GM18858 (cell line): ENCODE measurements at regions not wholly inside any gene's neighbourhood (a gene's known extent, or its start where the extent isn't known, plus 50 kb on each side); places are given as distances from the start of the nearest gene placed in this dataset.
"Not testable (repeated sequence)": the region's sequence is repeated elsewhere in the genome, so short reads cannot be mapped to it uniquely, and the experiment has no call there.

ENCODE experiments used
- ATAC-seq: cut with Tn5 transposase; IDR thresholded peaks from one replicate; pipeline ENCODE4 v1.9.1; 2021; ENCODE audit not compliant: unreplicated experiment

DNA sequence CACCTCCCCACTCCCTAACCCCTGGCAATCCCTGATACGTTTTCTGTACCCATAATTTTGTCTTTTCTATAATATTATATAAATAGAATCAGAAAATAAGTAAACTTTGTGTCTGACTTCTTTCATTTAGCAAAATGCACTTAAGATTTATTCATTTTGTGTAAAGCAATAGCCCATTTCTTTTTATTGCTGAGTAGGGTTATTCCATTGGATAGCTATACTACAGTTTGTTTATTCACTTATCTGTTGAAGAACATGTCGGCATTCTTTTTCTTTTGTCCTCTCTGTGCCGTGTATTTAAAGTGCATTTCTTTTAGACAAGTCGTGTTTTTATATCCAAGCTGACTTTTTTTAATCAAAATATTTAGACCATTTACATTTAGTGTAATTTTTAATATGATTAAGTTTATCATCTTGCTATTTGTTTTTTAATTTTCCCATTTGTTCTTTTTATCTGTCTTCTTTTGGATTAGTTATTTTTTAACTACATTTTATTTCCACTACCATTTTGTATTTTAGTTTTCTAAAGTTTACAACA lies 176.4 kb upstream of the TSHZ3 start:
- ATAC-seq = no peak

DNA sequence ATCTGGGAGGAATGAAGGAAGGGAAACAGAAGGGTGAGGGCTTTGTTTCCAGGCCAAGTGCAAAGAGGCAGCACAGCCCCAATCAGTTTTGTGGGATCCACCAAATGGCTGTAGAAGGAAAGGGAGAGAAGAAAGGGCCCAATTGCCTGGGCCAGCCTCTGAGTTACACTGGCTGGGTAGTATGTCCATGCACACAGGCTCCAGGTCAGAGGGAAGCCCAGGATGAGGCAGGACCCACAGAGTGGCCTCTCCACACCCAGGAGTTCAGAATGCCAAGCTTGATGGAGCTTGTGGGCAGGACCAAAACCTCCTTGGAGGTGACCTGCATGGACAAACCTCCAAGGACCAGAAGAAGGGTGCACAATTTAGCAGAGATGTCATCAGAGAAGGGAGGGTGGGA lies 178.2 kb upstream of the TSHZ3 start:
- ATAC-seq = no peak

DNA sequence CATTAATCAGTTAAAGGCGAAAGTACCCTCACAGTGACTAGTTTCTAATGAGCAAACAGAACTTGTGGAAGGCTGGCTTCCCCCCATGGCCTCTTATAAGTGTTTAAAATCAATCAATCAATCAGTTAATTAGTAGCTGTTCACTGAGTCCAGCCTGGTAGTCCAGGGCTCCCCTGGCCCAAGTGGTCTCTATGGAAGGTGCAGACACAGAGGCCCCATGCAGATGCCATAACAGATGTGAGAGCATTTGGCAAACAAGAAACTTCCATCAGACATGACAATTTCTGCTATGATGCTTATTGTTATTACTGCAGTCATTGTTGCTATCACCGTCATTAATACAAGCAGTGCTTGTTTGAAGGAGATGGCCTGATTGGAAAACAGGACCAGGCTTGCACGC lies 179.0 kb upstream of the TSHZ3 start:
- no peak for ATAC-seq

DNA sequence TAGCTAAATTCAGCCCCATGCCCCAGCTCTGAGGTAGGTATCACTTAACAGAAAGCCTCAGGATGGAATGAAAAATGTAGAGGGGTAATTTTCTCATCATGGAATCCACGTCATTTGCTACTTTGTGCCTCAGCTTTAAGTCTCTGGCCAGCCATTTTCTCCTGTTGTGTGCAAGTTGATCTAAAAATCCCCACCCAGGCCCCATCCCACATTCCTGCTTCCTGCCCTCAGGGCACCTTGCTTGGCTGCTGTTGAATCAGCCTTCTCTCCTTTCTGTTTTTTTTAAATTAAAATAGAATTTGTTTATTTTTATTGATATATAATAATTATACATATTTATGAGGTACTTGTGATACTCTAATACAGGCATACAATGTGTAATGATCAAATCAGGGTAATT lies 179.9 kb upstream of the TSHZ3 start:
- no peak for ATAC-seq

DNA sequence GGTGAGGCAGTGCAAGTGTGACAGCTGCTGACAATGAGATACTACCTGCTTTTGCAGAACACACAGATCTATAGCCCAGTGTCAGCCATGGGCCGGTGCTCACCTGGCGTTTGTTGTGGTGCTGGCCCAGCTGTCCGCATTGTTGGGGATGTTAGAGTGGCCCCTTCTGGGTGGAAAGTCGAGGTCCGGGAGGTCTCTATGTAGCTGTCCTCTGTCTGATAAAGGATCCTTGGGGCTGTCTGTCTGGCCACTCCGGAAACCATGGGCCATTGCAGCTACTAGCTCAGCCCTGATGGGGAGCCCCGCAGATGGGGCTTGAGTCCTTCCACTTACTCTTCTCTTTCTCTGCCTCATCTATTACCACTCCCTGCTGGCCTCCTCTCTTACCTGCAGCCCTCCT lies 181.5 kb upstream of the TSHZ3 start:
- no peak for ATAC-seq

DNA sequence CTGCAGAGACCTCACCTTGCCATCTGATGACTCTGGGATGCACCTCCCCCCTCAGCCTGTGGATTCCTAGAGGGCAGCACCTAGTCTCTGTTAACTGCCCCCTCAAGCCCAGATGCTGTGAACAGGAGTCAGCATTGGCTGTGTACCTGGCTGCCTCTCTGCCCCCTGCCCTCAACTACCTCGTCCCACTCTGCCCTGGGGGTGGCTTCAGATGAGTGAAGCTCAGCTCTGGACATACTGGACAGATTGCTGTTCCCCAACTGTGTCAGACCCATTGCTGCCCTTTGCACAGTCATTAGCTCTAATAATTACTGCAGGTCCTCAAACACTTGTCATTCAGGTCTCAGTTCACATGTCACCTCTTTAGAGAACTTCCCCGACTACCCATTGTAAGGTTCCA lies 182.1 kb upstream of the TSHZ3 start:
- no peak for ATAC-seq

DNA sequence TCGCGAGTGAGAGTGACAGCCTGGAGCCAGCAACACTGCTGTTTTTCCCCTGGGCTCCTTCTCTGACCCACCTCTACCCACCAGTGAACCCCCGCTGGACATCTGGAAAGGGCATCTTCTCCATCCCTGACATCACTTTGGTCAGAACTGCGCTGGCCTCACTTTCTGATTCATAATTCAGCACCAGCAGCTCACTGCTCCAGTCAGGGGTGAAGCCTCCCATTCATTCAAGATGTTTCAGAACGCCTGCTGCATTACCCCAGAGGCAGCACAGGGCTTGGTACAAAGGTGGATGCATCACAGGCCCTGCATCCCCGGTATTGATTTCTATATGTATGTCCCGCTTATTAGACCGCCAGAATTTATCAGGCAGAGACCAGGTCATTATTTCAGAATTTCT lies 182.8 kb upstream of the TSHZ3 start:
- no peak for ATAC-seq

DNA sequence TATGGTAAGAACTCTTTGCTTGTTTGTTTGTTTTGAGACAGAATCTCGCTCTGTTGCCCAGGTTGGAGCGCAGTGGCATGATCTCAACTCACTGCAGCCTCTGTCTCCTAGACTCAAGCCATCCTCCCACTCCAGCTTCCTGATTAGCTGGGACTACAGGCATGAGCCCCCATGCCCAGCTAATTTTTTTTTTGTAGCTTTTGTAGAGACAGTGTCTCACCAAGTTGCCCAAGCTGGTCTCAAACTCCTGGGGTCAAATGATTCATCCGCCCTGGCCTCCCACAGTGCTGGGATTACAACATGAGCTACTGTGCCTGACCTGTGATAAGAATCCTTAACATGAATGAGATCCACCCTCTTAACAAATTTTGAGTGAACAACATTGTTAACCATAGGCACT lies 183.9 kb upstream of the TSHZ3 start:
- no peak for ATAC-seq

DNA sequence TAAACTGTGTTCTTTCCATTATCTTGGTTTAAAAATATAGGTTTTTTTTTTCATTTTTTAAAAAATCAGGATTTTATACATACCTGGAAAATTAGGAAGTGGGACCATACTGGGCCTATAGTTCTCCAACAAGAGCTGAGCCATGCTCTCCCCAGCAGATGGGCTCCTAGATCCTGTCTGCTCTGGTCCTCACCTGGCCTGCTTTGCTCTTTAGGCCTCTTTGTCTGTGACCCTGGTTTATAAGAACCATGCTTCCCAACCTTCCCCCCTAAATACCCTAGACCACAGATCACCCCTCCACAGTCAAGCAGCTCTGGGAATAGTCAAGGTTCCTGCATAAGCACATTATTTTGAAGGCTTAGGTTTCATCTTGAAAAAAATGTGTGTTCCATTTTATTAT lies 185.0 kb upstream of the TSHZ3 start:
- ATAC-seq = no peak

DNA sequence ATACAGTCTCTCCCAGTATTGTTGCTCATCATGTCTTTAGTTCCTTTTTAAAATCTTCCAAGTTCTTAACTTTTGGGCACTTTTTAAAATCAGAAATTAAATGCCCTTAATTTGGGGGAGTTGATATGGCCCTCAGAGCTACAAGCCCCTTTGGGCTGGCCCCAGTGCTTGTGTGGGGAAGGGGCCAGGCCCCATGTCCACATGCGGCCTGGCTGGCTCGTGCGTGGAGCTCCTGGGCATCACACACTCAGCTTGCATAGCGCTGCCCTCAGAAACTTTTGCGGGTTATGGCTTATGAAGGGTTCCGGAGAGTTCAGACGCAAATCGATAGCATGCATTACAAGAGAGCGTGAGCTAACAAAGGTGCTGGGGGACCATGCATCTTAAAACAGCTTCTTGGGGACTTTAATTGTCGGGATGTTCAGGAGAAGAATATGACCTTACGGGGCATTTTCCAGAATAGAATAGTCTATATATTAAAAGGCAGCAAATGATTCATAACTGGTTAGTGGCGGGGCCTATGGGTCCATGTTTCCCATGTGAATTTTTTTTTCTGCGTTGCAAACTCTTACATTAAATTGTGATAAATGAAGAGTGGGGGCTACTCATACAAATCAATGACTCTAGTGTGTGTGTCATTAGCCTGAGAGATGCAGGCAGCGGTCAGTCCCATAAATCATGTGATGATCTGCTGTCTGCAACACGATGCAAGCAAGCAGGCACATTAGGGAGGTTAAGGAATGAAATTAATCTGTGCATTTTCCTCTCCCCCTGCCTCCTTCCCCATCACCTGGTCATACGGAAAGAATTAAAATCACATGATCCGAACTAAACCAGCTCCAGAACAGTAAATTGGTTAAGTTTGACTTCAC lies 185.8 kb upstream of the TSHZ3 start:
- no peak for ATAC-seq

DNA sequence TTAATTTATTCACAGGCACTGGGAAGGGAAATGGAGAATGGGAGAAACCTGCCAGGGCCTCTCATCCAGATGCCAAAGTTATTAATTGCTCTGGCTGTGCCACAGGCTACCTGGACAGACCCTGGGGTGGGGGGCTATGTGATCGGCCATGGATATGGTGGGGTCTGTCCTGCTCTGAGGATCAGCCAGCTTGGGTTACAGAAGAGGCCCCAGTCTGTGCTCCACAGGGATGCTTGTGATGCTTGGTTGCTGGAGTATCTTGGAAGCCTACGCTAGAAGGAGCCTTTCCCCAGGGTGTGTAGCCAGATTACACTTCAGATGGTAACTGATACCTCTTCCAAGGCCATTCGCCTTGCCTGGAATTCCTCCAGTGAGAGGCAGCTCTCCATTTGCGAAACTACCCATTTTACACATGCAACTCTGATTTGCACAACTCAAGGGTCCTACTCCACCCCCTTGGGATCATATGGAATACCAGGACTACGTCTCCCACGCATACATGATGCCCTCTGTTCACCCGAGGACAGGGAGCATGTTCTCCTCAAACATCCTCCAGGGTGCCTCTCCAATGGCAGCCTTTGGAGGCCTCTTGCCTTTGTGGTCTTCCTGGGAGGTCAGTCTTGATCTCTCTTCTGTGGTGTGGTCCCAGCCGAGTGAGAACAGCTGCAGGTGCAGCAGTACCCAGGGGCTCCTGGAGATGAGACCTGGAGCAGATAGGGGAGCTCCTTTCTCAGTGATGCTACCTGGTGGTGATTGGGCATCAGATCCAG lies 186.6 kb upstream of the TSHZ3 start:
- no peak for ATAC-seq

DNA sequence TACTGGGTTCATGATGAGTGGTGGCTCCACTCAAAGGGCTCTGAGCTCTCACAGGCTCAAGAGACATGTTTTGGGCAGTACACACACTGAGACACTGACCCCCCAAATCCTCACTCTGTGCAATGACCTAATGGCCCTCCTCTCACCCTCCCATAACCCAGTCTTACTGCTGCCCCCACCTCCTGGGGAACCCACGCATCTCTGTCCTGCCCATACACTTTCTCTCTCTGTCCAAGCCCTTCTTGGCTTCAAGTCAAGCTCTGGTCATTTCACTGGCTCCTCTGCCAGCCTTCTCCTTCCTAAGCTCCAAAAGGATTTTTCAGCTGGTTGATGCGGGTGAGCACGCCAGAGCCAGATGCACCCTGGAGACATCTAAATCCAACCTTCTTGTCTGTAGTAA lies 187.9 kb upstream of the TSHZ3 start:
- ATAC-seq = no peak

DNA sequence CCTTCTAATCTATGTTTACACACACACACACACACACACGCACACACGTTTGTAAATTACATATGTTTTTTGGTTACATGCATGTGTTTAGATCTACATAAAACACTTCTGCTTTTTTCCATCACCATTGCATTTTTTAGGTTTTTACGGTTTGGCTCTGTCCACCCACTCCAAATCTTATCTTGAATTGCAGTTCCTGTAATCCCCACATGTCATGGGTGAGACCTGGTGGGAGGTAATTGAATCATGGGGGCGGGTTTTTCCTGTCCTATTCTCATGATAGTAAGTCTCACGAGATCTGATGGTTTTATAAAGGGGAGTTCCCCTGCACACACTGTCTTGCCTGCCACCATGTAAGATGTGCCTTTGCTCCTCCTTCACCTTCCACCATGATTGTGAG lies 188.7 kb upstream of the TSHZ3 start:
- ATAC-seq = not testable (repeated sequence)

DNA sequence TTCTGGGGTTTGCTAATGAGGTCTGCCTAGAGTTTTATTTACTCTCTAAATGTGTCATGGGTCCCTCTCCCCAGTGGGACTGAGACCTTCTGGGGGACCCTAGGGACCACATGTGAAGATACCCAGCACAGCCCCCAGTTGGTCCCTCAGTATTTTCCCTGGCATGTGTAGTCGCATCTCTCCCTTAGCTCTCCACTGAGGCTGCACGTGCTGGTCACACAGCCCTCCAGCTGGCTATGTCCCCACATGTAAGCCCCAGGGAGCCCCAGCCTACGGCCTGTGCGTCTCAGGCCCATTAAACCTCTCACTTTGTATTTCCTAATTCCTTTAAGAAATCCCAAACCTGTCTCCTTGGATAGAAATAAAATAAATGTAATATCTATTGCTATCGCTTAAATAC lies 189.6 kb upstream of the TSHZ3 start:
- no peak for ATAC-seq

DNA sequence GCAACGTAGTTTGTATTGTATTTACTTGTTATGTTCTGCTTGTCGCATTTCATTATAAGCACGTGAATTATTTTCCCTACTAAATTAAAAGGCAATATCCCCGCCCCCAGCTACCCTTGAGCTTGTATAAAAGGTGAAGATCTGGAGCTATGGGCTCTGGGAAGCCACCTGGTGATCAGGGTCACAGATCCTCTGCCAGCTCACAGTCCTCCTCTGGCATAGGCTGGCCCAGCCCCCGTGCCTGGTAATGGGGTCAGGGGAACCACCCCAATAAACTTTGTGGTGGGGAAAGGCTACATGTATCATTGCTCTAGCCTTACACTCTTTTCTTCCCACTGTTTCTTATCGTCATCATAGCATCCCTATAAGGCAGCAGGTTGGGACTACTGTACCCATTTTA lies 190.2 kb upstream of the TSHZ3 start:
- ATAC-seq = no peak

DNA sequence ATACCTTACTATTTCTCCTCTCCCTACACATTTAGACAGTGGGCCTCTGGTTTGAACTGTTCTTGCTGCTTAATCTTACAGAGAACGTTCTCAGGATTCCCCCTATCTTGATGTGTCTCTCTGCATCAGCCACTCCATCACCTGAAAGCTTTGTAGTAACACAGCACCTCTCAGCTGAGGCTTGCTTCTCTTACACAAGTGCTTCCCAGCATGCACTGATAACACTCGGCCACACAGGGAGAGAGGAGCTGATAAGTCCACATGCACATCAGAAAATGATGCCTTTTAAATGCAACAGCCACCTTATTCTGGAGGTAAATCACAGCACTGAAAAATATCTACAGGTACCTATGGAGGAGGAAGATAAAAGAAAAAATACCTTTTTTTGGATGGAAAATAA lies 192.2 kb upstream of the TSHZ3 start:
- no peak for ATAC-seq

DNA sequence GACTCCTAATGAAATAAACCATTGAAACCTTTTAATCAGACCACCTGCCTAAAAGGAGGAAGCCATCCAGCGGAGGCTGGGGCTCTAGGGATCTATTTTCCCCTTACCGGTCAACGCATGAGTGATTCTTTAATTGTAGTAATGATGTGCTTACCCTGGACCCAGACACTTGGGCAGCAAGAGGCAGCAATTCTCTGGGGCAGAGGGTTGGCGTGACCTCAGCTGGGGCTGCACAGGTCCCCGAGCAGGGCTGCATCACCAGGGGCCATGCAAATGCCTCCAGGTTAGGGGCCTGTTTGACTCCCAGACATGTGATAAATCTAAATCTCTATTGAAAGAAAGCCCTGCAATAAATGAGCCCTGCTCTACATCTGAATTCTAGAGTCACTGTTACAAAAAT lies 194.2 kb upstream of the TSHZ3 start:
- ATAC-seq = no peak

DNA sequence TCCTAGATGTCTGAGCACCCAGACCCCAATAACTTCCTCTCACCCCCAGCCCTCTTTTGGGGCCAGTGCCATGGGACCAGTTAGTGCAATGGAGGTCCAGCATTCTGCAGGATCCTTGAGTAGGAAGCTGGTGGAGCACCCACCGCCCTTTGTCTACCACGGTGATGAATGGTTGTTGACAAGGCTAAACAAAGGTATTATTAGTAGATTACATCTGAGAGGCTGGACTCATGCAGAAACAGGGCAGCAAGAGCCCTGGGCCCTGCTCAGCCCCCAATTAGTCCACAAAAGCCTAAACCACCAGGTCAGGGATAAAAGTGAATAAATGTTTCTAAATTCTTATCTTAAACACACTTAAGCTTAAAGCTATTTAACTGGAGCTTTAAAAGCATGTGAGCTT lies 196.5 kb upstream of the TSHZ3 start:
- ATAC-seq = no peak

DNA sequence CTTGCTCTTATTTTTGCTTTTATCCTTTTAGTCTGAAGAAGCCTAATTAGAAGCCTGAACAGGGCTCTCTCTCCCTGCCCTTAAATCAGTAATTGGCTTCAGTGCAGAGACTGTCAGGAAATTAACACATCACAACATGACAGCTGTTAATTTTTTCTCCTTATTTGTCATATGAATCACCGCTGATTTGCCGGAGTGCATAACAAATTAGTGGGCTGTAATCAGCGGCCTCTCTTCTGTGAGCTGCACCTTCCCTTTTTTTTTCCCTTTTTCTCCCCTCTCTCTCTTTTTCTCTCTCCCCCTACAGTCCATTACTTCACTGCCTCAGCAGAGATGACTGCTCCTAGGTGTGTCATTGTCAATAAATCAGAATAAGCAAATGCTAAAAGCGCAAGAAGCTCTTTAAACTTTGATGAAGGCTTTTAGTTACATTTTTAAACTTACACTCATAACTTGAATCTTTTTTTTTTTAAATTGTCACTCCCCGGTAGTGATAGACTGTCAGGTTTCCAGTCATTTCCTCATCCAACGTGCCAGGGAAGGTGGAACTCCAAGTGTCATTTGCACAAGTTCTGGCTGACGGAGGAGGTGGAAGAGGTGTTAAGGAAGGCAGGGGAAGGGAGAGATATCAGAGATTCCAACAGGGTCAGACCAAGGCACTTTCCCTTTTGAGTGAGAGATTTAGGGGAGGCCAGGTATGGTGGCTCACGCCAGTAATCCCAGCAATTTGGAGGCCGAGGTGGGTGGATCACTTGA lies 197.1 kb upstream of the TSHZ3 start:
- no peak for ATAC-seq

DNA sequence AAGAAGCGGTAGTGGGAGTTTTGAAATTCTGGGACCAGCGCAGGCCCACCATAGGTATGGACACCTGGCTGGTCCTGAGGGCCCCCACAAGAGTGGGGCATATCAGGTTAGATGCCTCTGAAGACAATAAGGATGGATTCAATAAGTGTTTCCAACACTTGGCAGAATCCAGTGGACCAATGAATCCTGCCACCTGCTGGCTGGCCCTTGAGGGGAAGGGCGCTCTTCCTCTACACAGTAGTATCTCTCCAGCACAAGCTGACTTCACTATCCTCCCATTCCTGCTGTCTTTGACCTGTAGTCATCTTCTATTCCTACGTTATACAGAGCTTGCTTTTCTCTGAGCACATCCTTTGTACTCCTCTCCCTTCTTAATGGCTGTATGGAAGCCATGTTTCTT lies 199.7 kb upstream of the TSHZ3 start:
- no peak for ATAC-seq

DNA sequence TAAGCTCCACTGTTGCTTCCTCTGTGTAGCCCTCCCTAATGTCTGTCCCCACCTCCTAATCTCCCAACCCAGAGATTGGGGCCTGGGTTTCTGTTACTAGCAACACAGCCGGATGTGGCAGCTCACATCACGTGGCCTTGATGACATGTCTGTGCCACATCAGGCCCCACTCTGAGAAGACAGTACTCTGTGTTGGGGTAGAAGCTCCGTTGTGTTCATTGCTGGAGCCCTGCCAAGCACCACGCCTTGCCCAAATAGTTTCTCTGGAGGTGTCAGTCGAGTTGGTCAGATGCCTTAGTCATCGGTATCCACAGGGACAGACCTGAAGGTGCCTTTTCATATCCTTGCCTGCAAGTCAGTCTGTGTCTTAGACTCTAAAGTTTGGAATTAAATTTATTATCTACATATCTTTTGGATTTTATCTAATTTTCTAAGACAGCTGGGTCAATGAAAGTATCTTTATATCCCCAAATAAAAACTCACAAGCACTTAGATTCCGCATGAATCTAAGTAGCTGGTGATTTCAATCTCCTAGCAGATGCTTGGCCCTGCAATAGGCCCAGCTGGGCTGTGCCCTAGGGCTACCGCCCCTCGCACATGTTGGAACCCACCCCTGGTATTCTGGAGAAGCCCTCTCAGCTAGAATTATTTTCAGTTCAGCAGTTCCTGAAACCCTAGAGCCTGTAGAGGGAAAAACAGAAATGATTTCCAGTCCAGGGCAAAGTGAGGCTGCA lies 204.0 kb upstream of the TSHZ3 start:
- ATAC-seq = no peak
